ENCODE measurements at regions not wholly inside any gene's neighbourhood (a gene's known extent, or its start where the extent isn't known, plus 50 kb on each side); places are given as distances from the start of the nearest gene placed in this dataset.

DNA sequence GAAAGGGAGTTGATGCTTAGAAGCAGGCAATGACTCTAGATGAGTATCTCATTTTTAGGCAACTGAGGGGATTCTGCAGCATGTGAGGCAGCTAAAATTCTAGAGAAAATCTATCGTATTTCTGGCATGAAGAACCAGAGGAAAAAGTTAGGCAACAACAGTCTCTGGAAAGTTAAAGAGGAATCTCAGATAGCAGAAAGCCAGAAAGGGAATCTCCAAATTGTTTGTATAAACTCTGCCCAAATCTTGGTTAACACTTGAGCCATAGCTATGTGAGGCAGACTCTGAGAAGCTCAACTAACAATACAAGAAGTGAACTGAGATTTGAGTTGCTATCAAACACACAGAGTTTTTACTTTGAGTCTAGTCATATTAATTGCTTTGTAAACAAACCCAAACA is 215.8 kb upstream of the FZD8 start:
- TF ChIP-seq CTCF (IDR thresholded peaks at IDR 0.05) (no peak), POLR2A (IDR thresholded peaks at IDR 0.05) (no peak)

Data from Peyer's patch (tissue), 4 donors.